NCI-H1436 (cell line): ENCODE measurements at regions not wholly inside any gene's neighbourhood (a gene's known extent, or its start where the extent isn't known, plus 50 kb on each side); places are given as distances from the start of the nearest gene placed in this dataset.
"Not testable (repeated sequence)": the region's sequence is repeated elsewhere in the genome, so short reads cannot be mapped to it uniquely, and the experiment has no call there.

ENCODE experiments used
- DNase-seq: peaks from one replicate; lab custom pipeline; 2025; lab: John Stamatoyannopoulos, UW

DNA sequence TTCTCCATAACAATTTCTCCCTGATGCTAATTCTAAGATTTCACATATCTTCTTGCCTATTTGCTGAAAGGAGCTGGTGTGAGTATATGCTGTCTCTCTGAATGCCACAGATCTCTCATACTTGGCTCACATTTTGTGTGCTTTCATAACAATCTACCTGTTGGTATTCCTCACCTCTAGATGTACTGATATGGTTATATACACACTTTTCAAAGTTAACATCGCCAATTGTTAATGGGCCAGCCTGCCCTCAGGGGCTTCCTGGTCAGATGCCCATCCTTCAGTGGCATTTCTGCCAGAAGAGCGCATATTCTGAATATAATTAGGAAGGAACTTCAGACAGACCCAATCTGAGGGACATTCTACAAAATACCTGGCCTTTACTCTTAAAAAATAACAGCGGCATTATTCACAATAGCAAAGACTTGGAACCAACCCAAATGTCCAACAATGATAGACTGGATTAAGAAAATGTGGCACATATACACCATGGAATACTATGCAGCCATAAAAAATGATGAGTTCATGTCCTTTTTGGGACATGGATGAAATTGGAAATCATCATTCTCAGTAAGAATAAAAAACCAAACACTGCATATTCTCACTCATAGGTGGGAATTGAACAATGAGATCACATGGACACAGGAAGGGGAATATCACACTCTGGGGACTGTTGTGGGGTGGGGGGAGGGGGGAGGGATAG is 123.9 kb upstream of the FAT1 start:
- DNase-seq, result not testable (repeated sequence)

DNA sequence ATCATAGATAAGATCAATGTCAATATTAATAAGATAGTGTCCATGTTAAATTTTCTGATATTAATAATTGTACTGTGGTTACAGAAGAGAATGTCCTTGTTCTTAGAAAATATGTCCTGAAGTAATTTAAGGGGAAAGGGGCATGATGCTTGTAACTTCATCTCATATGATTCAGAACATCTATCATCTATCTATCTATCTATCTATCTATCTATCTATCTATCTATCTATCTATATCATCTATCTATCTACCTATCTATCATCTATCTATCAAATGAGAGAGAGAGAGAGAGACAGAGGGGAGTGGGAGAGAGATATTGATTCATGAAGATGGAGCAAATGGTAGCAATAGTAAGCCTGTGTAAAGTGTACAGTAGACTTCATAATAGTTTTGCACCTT is 124.8 kb upstream of the FAT1 start:
- DNase-seq, result no peak

DNA sequence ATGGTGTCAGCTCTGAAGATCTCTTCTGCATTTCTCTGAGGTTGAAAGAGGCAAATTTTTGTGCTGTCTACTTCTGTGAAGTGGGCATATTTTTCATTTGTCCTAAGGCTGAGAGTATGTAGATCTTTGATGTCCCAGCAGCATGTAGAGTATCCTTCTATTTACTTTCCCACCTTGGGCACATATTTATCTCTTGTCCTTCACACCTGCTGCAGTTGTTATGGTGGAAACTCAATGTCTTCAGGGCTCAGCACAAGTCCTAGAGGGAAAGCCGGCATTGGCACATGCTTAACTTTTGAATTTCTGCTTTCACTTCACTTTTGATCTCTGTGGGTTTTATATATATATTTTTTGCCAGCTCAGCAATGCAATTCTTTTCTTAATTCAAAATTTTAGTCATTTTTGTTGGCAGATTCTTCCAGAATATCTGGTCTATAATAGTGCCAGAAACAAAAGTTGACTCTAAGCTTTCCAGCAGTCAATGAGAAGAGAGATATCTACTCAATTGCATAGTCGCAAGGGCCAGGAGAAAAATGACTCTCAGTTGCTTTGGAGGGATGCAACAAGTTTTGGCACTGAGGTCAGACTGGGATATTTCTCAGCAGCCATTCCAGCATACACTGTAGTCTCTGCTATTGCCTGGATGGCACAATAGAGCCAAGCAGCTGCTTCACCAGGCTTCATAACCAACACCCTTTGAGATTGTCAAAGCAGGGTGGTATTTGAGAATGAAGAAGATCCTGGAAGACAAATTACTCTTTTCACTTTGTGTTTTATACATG is 127.8 kb upstream of the FAT1 start:
- no peak for DNase-seq

DNA sequence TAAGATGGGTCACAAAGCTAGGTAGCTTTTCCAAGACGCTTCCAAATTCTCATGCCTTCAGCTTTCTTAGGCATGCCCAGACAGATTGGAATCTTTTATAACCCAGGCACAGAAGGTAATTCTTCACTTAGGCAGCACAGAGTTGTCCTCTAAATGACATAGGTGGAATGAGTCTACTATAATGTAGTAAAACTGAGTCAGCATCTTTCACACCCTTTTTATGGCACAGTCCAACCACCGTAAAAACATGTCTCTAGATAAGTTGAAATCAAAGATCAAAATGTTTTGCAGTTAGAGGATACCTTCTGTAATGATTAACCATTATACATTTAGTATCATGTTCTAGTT is 128.4 kb upstream of the FAT1 start:
- no peak for DNase-seq

DNA sequence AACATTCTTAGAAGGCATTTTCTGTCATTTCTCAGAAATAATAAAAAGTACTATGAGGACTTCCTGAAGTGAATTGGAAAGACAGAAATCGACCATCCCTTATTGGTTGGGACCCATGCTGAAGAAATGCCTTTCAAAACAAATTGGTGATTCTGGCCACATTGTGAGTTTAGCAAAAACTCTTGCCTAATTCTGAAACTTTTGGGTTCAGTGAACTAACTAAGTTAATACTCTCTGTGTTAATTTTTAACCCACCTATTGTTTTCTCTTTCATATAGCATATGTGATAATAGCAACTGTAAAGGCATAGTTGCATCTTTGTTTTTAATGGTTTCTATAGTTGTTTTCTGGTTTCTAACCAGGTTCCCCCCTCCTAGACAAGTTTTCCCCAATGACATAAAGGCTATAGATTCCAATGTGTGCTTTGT is 129.3 kb upstream of the FAT1 start:
- no peak for DNase-seq

DNA sequence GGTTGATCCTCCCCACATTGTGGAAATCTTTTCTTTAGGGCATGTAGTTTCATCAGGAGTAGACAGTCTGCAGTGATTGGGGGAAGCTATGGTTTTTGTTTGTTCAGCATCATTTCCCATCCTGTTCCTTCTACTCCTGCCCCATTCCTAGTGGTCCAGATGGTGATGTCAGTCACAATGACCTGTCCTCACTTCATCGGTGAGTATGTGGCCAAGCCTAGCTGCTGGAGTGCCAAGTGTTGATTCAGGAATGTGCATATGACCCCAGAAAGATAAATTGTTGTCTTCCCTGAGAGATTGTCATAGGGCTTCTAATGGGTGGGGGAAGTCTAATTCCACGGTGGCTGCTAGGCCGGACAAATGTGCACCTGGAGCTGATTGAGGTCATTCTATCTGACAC is 130.6 kb upstream of the FAT1 start:
- DNase-seq, result no peak

DNA sequence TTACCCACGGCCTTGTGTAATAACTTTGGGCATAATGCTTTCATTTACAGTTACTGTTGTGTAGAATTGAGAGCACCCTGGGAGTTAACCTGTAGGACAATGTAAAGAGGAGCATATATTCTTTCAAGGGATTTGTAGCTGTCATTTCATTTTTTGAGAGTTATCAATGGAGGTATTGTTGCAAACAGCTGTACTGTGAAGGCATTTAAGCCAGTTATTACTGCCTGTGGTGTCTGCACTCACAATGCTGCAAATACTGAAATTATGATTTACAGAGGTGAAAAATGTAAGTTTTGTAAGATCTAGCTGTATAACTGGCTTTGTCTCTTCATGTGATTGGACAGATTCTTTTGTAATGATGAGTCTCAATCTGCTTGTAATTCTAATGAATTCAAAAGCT is 131.5 kb upstream of the FAT1 start:
- DNase-seq, result no peak

DNA sequence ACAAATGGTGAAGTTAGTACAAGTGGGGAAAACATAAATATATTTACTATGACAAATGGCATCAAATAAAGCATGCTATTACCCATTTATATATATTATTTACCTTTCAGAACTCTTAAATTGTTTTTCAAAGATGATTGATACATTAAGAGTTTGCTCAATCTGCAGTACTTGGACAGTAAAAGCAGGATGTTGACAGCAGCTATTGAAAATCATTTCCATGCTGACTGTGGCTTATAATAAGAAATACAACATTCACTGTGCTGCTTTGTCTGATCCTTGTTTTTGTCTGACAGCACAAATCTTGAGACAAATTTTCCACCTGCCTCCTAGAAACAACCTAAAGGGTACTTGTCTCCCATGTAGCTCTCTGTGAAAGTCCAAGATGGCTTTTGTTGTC is 134.1 kb upstream of the FAT1 start:
- no peak for DNase-seq

DNA sequence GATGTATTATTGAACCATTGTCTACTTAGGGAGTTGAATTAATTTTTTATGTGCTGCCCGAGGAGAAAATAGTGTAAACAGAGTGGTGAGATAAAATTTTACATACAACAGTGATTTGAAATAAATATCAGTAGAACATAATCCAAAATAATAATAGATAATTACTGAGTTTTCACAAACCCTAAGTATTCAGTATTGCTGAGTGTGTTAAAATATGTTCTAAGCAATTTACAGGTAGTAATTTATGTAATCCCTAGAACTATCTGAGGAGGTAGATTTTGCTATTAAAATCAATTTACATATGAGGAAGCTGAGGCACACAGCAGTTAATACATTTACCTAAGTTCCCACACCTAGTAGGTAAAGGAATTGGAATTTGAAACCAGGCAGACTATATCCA is 134.7 kb upstream of the FAT1 start:
- no peak for DNase-seq

DNA sequence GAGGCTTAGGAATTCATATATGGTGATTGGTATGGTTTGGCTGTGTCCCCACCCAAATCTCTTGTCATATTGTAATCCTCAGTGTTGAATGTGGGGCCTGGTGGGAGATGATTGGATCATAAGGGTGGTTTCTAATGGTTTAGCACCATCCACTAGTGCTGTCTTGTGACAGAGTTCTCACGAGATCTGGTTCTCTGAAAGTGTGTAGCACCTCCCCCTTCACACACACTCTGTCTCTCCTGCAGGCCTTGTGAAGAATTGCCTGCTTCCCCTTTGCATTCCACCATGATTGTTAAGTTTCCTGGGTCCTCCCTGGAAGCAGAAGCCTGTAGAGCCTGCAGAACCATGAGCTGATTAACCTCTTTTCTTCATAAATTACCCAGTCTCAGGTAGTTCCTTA is 135.8 kb upstream of the FAT1 start:
- DNase-seq, result no peak

DNA sequence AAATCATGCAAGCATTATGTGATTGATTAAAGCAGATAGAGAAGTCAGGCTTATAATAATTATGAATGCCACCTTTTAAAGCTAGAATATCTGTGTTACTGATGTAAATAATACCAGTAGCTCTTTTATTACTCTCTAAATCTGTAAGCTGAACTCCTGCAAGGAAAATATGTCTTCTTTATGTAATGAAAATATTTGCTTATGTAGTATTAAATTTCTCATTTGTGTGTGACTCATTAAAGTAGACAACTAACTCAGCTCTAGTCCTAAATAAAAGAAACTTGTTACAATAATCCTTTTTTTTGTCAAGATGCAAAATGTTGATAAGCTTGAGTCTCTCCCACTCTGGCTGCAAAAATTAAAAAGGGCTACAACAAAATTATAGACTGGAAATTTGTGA is 137.7 kb upstream of the FAT1 start:
- no peak for DNase-seq

DNA sequence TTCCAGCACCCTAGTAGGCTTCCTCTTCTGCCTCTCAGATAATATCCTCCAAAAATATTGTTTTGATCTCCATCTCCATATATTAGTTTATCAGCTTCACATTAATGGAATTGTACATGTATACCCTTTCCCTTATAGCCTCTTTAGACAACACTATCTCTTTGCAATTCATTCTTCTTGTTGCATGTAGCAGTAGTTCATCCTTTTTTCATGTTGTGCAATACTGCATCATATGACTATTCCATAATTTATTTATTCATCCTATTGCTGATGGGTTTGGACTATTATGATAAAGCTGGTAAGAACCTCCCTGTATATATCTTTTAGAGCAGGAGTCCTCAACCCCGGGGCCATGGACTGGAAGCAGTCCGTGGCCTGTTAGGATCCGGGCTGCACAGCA is 148.2 kb upstream of the FAT1 start:
- DNase-seq, result no peak

DNA sequence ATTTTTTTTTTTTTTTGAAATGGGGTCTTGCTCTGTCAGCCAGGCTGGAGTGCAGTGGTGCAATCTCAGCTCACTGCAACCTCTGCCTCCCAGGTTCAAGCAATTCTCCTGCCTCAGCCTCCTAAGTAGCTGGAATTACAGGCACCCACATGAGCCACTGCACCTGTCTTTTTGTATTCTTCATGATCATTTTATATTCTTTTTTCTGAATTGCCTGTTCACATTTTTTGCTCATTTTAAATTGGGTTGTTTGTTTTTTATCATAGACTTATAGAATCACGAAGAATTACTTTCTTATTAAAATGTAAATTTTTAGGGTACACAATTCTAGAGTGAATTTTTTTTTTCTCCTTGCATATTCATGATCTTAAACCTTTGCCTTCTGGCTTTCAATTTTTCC is 149.4 kb upstream of the FAT1 start:
- DNase-seq, result not testable (repeated sequence)

DNA sequence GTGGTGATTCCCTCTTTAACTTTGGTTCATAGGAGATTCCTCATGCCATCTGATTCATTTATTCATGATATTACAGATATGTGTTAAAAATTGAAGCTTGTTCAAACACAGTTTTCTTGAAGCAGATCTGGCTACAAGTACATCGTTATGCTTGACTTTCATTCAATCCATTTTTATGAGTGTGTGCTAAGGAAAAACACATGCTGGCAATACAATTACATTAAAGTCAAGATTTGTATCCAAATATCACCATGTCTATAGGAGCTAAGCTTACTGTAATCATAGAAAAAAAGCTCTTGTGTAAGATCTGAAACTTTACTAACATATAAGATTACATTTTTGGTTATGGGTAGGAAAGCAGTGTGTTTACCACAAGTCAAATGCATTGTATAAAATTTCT is 151.8 kb upstream of the FAT1 start:
- no peak for DNase-seq

DNA sequence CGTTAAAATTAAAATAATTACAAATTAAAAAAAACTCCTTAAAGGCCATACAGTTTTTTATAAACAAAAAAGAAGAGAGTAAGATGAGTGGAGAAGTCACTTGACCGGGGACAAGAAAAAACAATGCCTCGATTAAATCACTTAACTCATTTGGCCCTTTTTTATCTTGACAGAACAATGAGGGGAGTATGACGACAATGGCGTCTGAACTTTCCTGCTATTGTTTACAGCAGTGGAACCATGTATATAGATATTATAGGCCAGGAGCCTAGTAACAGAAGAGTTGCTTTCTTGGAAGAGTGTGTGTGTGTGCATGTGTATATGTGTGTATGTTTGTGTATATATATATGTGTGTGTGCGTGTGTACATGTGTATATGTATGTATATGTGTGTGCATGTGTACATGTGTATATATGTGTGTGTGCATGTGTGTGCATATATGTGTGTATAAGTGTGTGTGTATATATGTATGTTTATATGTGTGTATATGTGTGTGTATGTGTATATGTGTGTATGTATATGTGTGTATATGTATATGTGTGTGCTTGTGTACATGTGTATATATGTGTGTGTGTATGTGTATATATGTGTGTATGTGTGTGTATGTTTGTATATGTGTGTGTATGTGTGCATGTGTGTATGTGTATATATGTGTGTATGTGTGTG is 153.4 kb upstream of the FAT1 start:
- DNase-seq, result no peak

DNA sequence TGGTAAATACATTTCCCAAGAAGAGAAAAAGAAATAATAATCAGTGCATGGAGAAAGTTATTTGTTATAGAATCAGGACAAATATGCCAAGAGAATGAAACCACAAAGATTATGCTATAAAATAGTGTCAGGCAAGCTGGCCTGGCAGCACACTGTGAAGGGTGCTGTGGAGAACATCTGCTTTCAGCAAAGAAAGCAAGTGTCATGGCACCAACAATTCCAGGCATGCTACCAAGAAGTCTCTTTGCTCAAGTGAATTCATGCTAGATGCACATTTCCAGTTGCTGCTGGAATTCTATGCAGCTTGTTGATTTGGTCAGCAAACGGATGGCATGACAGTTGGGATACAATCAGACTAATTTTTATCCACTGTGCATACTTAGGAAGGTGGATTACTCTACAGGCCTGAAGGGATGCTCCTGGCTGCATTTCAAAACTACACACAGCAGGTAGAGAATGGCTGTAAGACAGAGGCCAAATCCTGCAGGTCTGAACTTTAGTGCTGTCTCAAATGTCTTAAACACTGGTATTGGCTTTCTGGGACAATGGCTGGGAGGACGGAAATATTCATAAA is 154.6 kb upstream of the FAT1 start:
- no peak for DNase-seq

DNA sequence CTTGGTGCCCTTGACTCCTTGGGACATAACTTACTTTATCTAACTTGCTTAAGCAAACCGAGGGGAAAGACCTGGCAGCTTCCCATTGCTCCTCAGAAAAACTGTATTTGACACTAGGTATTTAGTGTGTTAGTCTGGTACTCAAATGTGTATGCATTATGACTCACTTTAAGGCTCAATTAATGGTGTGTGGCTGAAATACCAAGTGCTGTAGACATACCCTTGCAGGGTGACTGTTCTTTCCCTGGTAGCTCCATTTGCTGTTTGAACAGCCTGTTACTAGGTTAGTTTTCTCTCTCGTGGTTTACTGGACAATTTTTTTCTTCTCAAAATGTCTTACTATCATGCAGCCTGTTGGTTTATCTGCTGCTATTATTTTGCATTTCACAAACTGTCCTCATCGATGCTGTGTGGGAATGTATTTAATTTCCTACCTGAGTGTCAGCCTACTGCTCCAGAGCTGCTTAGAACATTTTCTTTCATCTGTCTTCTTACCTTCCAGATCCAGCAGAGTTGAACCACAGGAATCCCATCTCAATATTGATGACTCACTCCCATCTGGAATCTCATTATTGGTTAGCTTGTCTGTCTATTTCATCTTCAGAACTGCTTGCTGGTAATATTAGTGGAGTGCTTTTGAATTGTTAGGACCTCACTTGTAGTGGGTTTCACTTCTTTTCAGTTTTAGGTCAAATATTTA is 158.0 kb upstream of the FAT1 start:
- DNase-seq, result no peak

DNA sequence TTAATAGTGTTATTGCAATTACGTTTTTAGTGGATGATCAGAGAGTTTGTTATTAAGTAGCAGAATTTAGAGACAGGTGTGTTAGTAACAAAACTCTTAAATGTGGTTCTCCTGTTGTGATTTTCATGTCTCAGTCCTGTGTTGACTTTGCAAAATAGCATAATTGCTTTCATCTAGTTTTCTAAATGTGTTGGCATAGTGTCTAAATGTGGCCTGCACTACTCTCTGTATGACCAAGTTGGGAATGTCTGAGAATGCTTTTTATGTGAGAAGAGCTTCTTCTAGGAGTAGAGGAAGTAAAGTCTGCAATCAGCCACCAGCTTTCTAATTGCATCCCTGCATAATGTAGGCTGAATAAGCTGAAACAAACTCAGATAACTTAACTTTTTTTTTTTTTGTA is 158.6 kb upstream of the FAT1 start:
- no peak for DNase-seq

DNA sequence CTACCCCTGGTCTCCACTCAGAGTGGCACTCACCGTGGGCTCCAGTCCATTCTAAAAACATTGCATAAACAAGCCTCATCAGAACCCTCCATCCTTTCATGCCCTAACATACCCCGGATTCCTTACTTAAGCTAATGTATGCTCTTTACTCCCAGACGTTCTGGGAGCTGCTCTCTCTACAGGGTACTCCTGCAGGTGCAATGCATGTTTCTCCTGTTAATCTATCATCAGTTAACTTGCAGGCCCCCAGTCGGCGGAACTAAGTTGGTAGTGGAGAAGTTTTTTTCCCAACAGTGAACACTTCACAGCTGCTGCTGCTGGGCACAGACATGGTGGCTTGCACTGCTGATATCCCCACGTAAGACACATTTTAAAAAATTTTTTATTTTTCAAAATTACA is 161.6 kb upstream of the FAT1 start:
- no peak for DNase-seq

DNA sequence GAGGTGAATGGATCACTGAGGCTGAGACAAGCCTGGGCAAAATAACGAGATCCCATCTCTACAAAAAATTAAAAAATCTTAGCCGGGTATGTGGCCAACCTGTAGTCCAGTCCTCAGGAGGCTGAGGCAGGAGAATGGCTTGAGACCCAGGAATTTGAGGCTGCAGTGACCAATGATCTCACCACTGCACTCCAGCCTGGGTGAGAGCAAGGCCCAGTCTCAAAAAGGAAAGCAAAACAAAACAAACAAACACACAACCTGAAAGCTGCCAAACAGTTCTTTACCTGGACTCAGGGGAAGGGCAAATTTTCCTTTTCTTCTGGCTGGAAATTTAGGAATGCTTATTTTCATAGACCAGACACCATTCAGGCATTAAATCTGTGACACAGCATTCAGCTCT is 163.1 kb upstream of the FAT1 start:
- DNase-seq, result no peak

DNA sequence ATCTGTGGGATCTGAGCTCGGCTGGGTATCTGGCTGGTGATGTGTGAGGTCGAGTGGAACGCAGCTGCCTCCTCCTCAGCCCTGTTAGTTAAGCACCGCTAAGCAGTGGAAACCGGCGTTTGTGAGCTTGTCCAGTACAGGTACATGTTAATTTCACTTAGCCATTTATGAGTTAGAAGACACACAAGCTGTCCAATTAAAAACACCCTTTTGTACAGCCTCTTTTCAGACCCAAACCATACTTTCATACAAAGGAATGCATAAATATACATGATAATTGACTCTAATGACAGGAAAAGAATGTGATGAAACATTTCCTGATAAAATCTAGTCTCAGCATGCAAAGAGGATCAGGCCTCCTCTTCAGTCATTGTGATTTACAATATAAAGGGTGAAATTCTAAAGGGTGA is 163.6 kb upstream of the FAT1 start:
- no peak for DNase-seq

DNA sequence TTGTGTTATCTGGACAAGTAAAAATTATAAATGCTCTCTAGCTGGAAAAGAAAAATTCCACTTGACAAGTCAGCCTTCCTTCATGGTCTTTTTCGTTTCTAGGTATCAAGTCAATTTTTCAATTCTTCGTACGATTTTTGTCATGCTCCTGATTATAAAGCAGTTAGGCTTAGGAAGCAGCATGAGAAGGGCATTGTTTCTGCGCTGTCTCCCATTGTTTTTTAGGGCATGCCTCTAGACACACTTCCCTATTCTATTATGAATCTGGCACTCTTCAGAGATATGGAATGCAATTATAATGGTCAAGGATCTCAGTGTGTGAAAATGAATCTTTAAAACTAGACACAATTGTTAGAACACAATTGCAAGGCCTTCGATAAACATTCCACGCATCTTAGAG is 164.1 kb upstream of the FAT1 start:
- DNase-seq, result no peak
